Nephron (organoid): ENCODE measurements at regions not wholly inside any gene's neighbourhood (a gene's known extent, or its start where the extent isn't known, plus 50 kb on each side); places are given as distances from the start of the nearest gene placed in this dataset.

Experiments used
- H3K27ac Mint-ChIP-seq, 3 experiments: 2 replicates each; pipeline ENCODE4 v1.8.0; 2020; ENCODE audit warnings: mixed read lengths in 3 of 3, mild to moderate bottlenecking in 2 of 3, moderate library complexity in 1 of 3
- H3K27me3 Mint-ChIP-seq: 2 replicates; pipeline ENCODE4 v1.8.0; 2021; ENCODE audit warnings: low read depth, mild to moderate bottlenecking, moderate library complexity, mixed read lengths
- H3K36me3 Mint-ChIP-seq: 2 replicates; pipeline ENCODE4 v1.8.0; 2020; ENCODE audit warnings: low read depth, mixed read lengths
- H3K4me1 Mint-ChIP-seq: 2 replicates; pipeline ENCODE4 v1.8.0; 2020; ENCODE audit warnings: mixed read lengths
- H3K4me3 Mint-ChIP-seq, 3 experiments: 2 replicates each; pipeline ENCODE4 v1.8.0; 2020; ENCODE audit warnings: mild to moderate bottlenecking in 3 of 3, mixed read lengths in 3 of 3, moderate library complexity in 2 of 3
- H3K9me3 Mint-ChIP-seq: 2 replicates; pipeline ENCODE4 v1.8.0; 2020; ENCODE audit warnings: mixed read lengths
- TF ChIP-seq, protein P1 (sequence below), 3 experiments: fragments of 200-600 bp; sonication (generic); IDR thresholded peaks; one replicate each; pipeline ENCODE4 v1.5.0; 2021; ENCODE audit warnings: antibody characterized with exemption in 3 of 3; ENCODE audit not compliant: unreplicated experiment in 3 of 3

DNA sequence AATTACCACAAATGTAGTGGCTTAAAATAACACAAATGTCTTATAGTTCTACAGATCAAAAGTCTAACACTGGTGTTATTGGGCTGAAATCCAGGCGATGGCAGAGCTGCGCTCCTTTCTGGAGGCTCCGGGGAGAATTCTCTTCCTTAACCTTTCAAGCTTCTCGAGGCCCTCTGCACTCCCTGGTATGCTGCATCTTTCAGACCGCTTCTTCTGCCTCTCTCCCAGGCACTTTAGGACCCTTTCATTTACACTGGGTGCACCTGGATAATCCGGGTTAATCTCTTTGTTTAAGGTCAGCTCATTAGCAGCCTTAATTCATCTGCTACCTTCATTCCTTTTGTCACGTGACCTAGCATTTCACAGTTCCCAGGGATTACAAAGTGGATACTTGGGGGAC, 211.3 kb upstream of the RFC3 start:
- TF ChIP-seq, protein P1, sequence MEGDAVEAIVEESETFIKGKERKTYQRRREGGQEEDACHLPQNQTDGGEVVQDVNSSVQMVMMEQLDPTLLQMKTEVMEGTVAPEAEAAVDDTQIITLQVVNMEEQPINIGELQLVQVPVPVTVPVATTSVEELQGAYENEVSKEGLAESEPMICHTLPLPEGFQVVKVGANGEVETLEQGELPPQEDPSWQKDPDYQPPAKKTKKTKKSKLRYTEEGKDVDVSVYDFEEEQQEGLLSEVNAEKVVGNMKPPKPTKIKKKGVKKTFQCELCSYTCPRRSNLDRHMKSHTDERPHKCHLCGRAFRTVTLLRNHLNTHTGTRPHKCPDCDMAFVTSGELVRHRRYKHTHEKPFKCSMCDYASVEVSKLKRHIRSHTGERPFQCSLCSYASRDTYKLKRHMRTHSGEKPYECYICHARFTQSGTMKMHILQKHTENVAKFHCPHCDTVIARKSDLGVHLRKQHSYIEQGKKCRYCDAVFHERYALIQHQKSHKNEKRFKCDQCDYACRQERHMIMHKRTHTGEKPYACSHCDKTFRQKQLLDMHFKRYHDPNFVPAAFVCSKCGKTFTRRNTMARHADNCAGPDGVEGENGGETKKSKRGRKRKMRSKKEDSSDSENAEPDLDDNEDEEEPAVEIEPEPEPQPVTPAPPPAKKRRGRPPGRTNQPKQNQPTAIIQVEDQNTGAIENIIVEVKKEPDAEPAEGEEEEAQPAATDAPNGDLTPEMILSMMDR (IDR thresholded peaks at IDR 0.05; ENCODE audit: unreplicated experiment in 3 of 3) = peak in 1 of 3 experiments; percentile 18
- Mint-ChIP-seq H3K4me3 (no peak overlapping the region), H3K36me3 (no peaks in the 10 kb centered on the region)

DNA sequence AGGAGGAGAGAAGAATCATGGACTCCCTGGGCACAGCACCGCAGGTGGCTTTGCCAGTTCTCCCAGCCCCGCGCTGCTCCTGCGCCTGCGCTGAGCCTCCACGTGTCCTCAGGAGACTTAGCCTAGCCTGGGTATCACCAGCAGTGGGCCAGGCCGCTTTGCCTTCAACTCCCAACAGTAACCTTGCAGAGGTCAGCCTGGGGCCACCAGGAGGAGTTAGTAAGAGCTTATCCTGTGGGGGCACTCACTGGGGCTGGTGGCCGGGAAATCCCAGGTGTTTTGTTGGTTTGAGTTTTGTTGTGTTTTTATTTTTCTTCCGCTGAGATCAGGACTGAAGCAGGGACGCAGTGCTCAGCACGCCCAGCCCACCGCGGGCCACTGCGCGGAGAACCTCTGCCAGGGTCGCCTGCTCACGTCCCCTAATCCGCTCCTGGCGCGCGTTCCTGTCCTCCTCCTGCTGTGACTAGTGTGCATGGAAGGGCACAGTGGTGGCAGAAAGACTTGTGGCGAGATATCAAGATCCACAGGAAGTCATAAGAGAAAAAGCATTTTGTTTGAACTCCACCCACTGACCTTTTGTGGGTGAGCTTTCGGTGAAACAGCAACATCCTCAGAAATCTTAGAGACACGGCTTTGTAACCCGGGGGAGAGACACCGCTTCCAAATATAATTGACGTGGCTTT, 207.4 kb upstream of the RFC3 start:
- Mint-ChIP-seq H3K4me3 (peak overlapping the region; percentile 33 to 48 (median 47)), H3K27ac (peak overlapping the region; percentile 96), H3K27me3 (no peaks in the 10 kb centered on the region), H3K36me3 (no peaks in the 10 kb centered on the region), H3K4me1 (peaks cover 58% of the 10 kb centered on the region), H3K9me3 (no peaks in the 10 kb centered on the region)
- TF ChIP-seq, protein P1 (IDR thresholded peaks at IDR 0.05; ENCODE audit: unreplicated experiment in 3 of 3) = no peak

More for the DNA sequence above, 211.3 kb upstream of the RFC3 start:
- Mint-ChIP-seq H3K9me3 (peaks cover 10% of the 10 kb centered on the region), H3K27ac (no peak overlapping the region), H3K4me1 (peaks cover 24% of the 10 kb centered on the region), H3K27me3 (no peaks in the 10 kb centered on the region)

DNA sequence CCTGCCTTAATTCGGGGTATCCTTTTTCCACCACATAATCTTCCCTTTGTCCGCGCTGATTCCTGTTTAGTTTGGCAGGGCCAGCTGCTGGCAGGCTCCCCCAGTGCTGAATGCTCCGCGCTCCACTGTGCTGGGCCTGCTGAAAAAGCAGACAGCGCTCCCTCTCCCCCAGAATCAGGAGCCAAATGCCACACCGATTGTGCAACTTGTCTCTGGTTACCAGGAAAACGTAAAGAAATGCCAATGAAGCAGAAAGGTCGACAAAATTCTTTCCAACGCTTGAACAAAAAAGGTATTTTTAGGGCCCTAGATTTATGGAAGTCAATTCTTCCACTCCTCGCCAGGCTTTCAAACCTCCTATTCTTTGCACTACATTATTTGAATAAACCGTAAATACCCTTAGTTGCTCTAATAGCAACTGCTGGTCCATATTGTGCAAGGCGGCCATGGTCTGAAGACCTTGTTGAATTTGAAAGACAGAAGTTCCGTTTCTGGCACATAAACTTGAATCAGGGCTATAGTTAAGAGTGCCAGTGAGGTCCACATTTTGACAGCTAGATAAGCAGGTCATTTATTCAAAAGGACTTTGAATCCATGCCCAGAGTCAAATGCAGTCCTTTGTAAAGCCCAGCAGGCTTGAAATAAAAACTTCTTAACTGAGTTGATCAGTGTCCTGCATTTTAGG, 206.7 kb upstream of the RFC3 start:
- peak overlapping the region; percentile 12 to 47 (median 33) for H3K4me3 Mint-ChIP-seq
- peak overlapping the region; percentile 96 for H3K27ac Mint-ChIP-seq
- peaks cover 58% of the 10 kb centered on the region for H3K4me1 Mint-ChIP-seq
- no peaks in the 10 kb centered on the region for H3K27me3 Mint-ChIP-seq
- no peaks in the 10 kb centered on the region for H3K9me3 Mint-ChIP-seq
- TF ChIP-seq, protein P1 (IDR thresholded peaks at IDR 0.05; ENCODE audit: unreplicated experiment in 3 of 3) = no peak
- no peaks in the 10 kb centered on the region for H3K36me3 Mint-ChIP-seq

DNA sequence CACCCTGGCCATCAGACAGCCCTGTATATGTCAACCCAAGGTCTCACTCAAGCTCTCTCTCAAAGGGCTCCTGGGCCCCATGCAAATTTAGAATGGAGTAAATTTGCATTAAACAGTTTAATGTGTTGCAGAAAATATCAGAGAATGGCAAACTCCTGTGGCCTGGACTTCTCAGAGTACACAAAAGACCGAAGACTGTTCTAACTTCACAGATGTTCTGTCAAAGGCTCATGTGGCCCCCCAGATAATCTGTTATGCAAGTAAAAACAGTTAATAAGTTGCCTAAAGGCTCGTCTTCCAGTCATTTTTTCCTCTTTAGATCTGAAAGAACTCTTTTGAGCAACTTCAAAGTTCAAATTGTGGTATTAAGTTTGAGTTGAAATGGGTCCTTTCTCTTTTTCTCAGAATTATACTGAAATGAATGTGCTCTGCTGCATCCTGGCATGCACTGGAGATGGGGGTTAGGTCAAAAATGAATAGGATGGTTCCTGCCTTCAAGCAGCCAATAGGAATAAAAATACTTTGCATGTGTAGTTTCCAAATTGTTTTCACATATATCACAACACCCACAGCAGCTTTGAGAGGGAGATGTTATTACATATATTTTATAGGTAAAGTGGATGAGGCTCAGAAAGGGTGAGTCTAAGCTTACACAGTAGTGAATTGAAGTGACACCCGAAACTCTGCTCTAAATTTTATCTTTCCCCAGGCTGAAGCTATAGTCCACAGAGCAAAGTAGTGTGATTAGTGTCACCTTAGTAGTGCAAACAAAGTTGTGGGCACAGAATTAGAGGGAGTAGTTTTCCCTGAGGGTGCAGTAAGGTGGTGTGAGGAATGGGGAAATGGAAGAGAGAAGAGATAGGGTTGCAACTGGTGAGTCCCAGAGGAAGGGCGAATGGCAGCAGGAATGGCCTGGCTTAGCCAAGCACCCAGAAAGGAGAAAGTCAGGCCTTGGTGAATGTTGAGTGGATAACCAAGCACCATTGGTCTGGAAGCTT, 205.0 kb upstream of the RFC3 start:
- peak overlapping the region; percentile 48 to 96 (median 66) for H3K27ac Mint-ChIP-seq
- no peak overlapping the region for H3K4me3 Mint-ChIP-seq
- H3K4me1 Mint-ChIP-seq = peaks cover 58% of the 10 kb centered on the region
- TF ChIP-seq, protein P1 (IDR thresholded peaks at IDR 0.05; ENCODE audit: unreplicated experiment in 3 of 3) = no peak
- H3K36me3 Mint-ChIP-seq = no peaks in the 10 kb centered on the region
- no peaks in the 10 kb centered on the region for H3K9me3 Mint-ChIP-seq
- no peaks in the 10 kb centered on the region for H3K27me3 Mint-ChIP-seq

DNA sequence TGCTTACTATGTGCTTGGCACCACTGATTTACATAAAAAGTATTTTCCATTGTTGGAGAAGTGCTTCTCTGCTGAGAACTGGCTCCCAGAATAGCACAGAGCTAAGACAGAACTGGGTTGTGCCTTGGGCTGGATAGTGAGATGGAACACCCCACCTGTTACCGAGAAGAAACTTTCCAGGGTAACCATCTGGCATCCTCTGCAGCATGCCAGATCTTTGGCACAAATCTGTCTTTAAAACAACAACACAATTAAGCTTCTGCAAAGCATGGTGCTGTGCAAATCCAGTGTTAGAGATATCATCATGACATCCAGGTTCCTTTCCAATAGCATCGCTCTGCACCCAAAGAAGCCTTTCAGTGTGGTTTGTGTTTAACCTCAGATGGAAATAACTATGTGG, 202.5 kb upstream of the RFC3 start:
- no peaks in the 10 kb centered on the region for H3K9me3 Mint-ChIP-seq
- no peak overlapping the region for H3K4me3 Mint-ChIP-seq
- TF ChIP-seq, protein P1 (IDR thresholded peaks at IDR 0.05; ENCODE audit: unreplicated experiment in 3 of 3) = no peak
- H3K36me3 Mint-ChIP-seq = no peaks in the 10 kb centered on the region
- H3K27ac Mint-ChIP-seq = no peak overlapping the region
- H3K27me3 Mint-ChIP-seq = no peaks in the 10 kb centered on the region
- H3K4me1 Mint-ChIP-seq = peaks cover 47% of the 10 kb centered on the region
